Kidney (tissue), 13 donors: ENCODE measurements at regions not wholly inside any gene's neighbourhood (a gene's known extent, or its start where the extent isn't known, plus 50 kb on each side); places are given as distances from the start of the nearest gene placed in this dataset.

Experiments used
- DNase-seq, 5 donors: peaks; one replicate each; pipeline ENCODE4 v3.0.0-alpha.2; 2013 to 2020
- FAIRE-seq: peaks from 2 replicates; lab custom pipeline; 2012; peaks lifted over from hg19 to GRCh38; lab: Jason Lieb, UNC
- H3K27ac ChIP-seq, 2 donors: one replicate each; pipeline ENCODE4 v1.7.0; 2013; ENCODE audit warnings: low read depth in 2 of 2, low read length in 2 of 2, inconsistent platforms in 1 of 2
- H3K27me3 ChIP-seq: one replicate; pipeline ENCODE4 v1.7.1; 2013; ENCODE audit warnings: low read length, inconsistent platforms; ENCODE audit not compliant: control insufficient read depth, insufficient read depth
- H3K36me3 ChIP-seq, 3 donors: one replicate each; pipeline versions ENCODE4 v1.7.0 to v1.7.1; 2013; ENCODE audit warnings: low read length in 3 of 3, control low read depth in 1 of 3, inconsistent platforms in 1 of 3; ENCODE audit not compliant: insufficient read depth in 3 of 3, control insufficient read depth in 2 of 3
- H3K4me1 ChIP-seq, 3 donors: one replicate each; pipeline versions ENCODE4 v1.7.0 to v1.7.1; 2013; ENCODE audit warnings: low read length in 3 of 3, inconsistent platforms in 1 of 3, low read depth in 1 of 3; ENCODE audit not compliant: control insufficient read depth in 2 of 3, insufficient read depth in 2 of 3
- H3K4me3 ChIP-seq, 3 donors: one replicate each; pipeline versions ENCODE4 v1.7.0 to v1.8.1; 2013; ENCODE audit warnings: low read length in 3 of 3, control low read depth in 1 of 3, inconsistent platforms in 1 of 3
- H3K9ac ChIP-seq, 3 donors: one replicate each; pipeline versions ENCODE4 v1.7.0 to v1.7.1; 2013; ENCODE audit warnings: low read length in 3 of 3, control low read depth in 1 of 3, inconsistent platforms in 1 of 3
- H3K9me3 ChIP-seq, 3 donors: one replicate each; pipeline versions ENCODE4 v1.7.0 to v1.7.1; 2013; ENCODE audit warnings: low read length in 3 of 3, control low read depth in 1 of 3, inconsistent platforms in 1 of 3; ENCODE audit not compliant: control insufficient read depth in 2 of 3, insufficient read depth in 1 of 3
- intact Hi-C: fragments of 100-400 bp; cut with DNase I; formaldehyde crosslinking; loops from one replicate; pipeline ENCODE4 v1.11.1; 2022
- TF ChIP-seq, protein P1 (sequence below): IDR thresholded peaks from 3 replicates; pipeline ENCODE4 v1.5.1; 2012; ENCODE audit warnings: mild to moderate bottlenecking, moderate library complexity, borderline replicate concordance; ENCODE audit not compliant: insufficient read depth; ENCODE audit errors: extremely low read depth
- donor health status: control.
- donor health status: control.
- donor health status: control.
- donor health status: control.
- donor health status: control.
- donor health status: DM: yes; HTN: yes; CAD: no.
- donor health status: Normal renal cell carcinoma (clear cell type).

DNA sequence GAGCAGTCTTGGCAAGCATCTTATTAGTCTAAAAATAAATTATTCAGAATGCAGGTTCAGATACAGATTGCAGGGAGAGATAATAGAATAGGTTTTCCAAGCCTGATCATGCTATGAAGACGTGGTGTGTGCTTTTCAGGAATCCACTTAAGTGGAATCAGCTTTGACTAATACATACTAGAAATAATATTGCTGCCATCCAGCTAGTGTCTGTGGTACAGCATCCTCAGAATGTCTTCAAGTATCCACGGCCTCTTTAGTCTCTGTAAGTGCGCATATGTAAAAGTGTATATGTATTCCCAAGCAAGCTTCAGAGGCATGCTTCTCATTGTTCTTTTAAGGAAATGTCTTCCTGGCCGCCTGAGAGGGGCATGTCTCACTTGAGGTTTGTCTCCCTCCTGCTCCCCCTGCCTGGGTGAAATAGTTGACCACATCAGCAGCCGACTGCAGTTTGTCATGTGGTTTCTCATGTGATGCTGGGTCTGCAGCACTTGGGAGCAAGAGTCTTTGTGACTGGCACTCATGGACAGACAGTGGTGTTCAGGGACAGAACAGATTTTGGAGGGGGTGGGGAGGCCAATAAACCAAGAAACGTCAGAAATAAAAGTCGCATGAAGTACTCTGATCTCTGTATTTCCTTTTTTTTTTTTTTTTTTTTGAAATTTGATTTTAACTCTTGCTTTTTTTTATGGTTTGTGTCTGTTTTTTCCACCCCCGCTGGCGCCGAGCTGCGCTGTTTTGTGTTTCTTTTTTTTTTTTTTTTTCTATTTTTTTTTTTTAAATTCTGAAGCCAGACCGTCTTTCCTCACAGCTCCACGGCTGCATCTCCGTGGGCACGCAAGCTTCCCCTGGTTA lies 150.8 kb downstream of the PRL start:
- FAIRE-seq: no peak
- H3K9ac ChIP-seq: no peak overlapping the region
- no peaks in the 10 kb centered on the region for H3K27me3 ChIP-seq
- intact Hi-C loops: no loop called here
- DNase-seq: peak; percentile 55 to 85 (median 68)
- H3K36me3 ChIP-seq: no peaks in the 10 kb centered on the region
- H3K4me1 ChIP-seq: peaks cover 23 to 32% (median 29%) of the 10 kb centered on the region in 3 donors
- TF ChIP-seq, protein P1, sequence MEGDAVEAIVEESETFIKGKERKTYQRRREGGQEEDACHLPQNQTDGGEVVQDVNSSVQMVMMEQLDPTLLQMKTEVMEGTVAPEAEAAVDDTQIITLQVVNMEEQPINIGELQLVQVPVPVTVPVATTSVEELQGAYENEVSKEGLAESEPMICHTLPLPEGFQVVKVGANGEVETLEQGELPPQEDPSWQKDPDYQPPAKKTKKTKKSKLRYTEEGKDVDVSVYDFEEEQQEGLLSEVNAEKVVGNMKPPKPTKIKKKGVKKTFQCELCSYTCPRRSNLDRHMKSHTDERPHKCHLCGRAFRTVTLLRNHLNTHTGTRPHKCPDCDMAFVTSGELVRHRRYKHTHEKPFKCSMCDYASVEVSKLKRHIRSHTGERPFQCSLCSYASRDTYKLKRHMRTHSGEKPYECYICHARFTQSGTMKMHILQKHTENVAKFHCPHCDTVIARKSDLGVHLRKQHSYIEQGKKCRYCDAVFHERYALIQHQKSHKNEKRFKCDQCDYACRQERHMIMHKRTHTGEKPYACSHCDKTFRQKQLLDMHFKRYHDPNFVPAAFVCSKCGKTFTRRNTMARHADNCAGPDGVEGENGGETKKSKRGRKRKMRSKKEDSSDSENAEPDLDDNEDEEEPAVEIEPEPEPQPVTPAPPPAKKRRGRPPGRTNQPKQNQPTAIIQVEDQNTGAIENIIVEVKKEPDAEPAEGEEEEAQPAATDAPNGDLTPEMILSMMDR: no peak
- H3K27ac ChIP-seq: peak overlapping the region in 1 of 2 donors; percentile 42
- H3K9me3 ChIP-seq: no peaks in the 10 kb centered on the region
- H3K4me3 ChIP-seq: peak overlapping the region in 2 of 3 donors; percentile 51 to 67

DNA sequence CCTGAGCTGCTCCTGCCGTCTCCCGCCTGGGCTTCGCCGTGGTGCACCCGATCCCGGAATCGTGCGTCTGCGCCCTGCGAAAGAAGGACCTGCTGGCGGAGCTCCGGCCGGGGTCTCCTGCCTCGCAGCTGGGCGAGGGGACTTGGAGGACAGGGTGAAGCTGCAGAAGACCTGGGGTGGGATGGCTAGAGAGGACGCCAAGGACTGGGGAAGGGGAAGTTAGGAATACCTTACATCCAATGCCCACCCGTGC lies 150.2 kb downstream of the PRL start:
- H3K27me3 ChIP-seq: no peaks in the 10 kb centered on the region
- peak in 1 of 5 donors; percentile 79 for DNase-seq
- H3K4me1 ChIP-seq: peaks cover 23 to 32% (median 29%) of the 10 kb centered on the region in 3 donors
- H3K9ac ChIP-seq: peak overlapping the region in 1 of 3 donors; percentile 44
- TF ChIP-seq, protein P1: no peak
- FAIRE-seq: no peak
- no peaks in the 10 kb centered on the region for H3K9me3 ChIP-seq
- H3K27ac ChIP-seq: no peak overlapping the region
- no peaks in the 10 kb centered on the region for H3K36me3 ChIP-seq
- peak overlapping the region; percentile 22 to 67 (median 56) for H3K4me3 ChIP-seq
- intact Hi-C loops: no loop called here

DNA sequence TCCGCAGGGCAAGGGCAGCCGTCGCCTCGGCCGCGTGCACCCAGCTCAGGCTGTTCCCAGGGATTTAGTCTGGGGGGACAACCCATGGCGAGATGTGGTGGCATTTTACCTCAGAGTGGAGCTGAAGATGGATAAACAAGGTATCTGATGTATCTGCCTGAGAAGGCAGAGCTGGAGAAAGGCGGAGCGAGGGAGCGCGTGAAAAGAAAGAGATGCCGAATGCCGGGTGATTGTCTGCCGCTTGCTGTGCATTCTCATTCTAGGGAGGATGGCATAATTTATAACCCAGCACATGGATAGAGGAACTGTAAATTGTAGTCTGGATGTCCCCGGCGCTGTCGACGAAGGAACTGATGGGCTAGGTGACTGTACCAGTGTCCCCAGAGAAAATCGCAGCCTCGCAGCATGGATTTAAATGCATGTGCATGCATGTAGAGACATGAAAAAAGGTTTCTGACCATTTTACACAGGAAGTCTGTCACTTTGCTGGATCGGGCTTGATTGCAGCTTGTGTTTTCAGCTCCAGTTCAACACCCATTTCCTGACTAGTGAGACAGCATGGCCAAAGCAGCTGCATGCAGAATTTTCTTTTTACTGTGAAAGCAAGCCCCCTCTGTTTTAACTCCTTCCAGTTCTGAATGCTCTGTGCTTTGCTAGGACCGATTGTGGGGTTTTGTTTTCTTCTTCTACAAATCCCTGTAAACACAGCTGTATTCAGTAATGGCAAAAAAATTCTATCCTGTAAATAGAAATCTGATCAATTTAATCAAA lies 149.7 kb downstream of the PRL start:
- peak; percentile 43 to 77 (median 59) for DNase-seq
- H3K27me3 ChIP-seq: no peaks in the 10 kb centered on the region
- peaks cover 23 to 32% (median 29%) of the 10 kb centered on the region in 3 donors for H3K4me1 ChIP-seq
- H3K27ac ChIP-seq: no peak overlapping the region
- no peaks in the 10 kb centered on the region for H3K9me3 ChIP-seq
- no peak for FAIRE-seq
- peak overlapping the region in 1 of 3 donors; percentile 44 for H3K9ac ChIP-seq
- no peaks in the 10 kb centered on the region for H3K36me3 ChIP-seq
- TF ChIP-seq, protein P1: no peak
- intact Hi-C loops: no loop called here
- peak overlapping the region; percentile 22 to 67 (median 56) for H3K4me3 ChIP-seq
